Esophagus muscularis mucosa (tissue), 4 donors: ENCODE measurements at regions not wholly inside any gene's neighbourhood (a gene's known extent, or its start where the extent isn't known, plus 50 kb on each side); places are given as distances from the start of the nearest gene placed in this dataset.
"Not testable (repeated sequence)": the region's sequence is repeated elsewhere in the genome, so short reads cannot be mapped to it uniquely, and the experiment has no call there.

Source experiments
- DNase-seq: peaks from one replicate; pipeline ENCODE4 v3.0.0-alpha.2; 2017; ENCODE audit errors: extremely low spot score
- H3K27ac ChIP-seq, 4 donors: fragments of 200-600 bp; sonication (generic); replicated peaks in 1 of 4; 1 replicate in 3 of 4; 2 replicates in 1 of 4; pipeline ENCODE4 v1.5.1; 2016 to 2019; ENCODE audit warnings: mild to moderate bottlenecking in 1 of 4
- H3K27me3 ChIP-seq, 4 donors: fragments of 200-600 bp; sonication (generic); one replicate each; pipeline versions ENCODE4 v1.5.1 to v1.6.0; 2016 to 2019
- H3K36me3 ChIP-seq, 4 donors: fragments of 200-600 bp; sonication (generic); one replicate each; pipeline ENCODE4 v1.5.1; 2016 to 2019
- H3K4me1 ChIP-seq, 4 donors: fragments of 200-600 bp; sonication (generic); one replicate each; pipeline ENCODE4 v1.5.1; 2016 to 2019
- H3K4me3 ChIP-seq, 4 donors: fragments of 200-600 bp; sonication (generic); 1 replicate in 2 of 4; 2 replicates in 2 of 4; pipeline ENCODE4 v1.5.1; 2016 to 2019; ENCODE audit warnings: mild to moderate bottlenecking in 4 of 4, moderate library complexity in 1 of 4
- H3K9me3 ChIP-seq, 4 donors: fragments of 200-600 bp; sonication (generic); 1 replicate in 3 of 4; 2 replicates in 1 of 4; pipeline ENCODE4 v1.5.1; 2016 to 2019
- EP300 ChIP-seq: sonication (generic); formaldehyde crosslinking; IDR thresholded peaks from one replicate; pipeline ENCODE4 v1.6.1; 2017; ENCODE audit warnings: antibody characterized with exemption
- POLR2A ChIP-seq: fragments of 450-650 bp; IDR thresholded peaks from one replicate; pipeline ENCODE4 v1.6.1; 2017; ENCODE audit warnings: antibody characterized with exemption, moderate library complexity, mild to moderate bottlenecking, low read depth
- POLR2AphosphoS5 ChIP-seq, 2 donors: sonication (generic); formaldehyde crosslinking; IDR thresholded peaks; one replicate each; pipeline ENCODE4 v1.6.1; 2017; ENCODE audit warnings: antibody characterized with exemption in 2 of 2
- WGBS: methylation state at CpG from one replicate; pipeline ENCODE4 v1.1.5; 2018; 5-methylcytosine and 5-hydroxymethylcytosine counted together
- intact Hi-C: fragments of 100-400 bp; cut with DNase I; formaldehyde crosslinking; loops from one replicate; pipeline ENCODE4 v1.15.1; 2023
- TF ChIP-seq, protein P1 (sequence below), 3 experiments: fragments of 200-600 bp in 2 of 3; fragments of 450-650 bp in 1 of 3; sonication (generic) in 2 of 3; IDR thresholded peaks; one replicate each; pipeline ENCODE4 v1.5.1; 2017 to 2019; ENCODE audit warnings: antibody characterized with exemption in 3 of 3, mild to moderate bottlenecking in 2 of 3, moderate library complexity in 1 of 3

GRCh38 chr2:47728551-47728950 is 54.4 kb upstream of the MSH6 start:
- no peak for TF ChIP-seq EP300
- H3K9me3 ChIP-seq, result no peaks in the 10 kb centered on the region
- no peaks in the 10 kb centered on the region for H3K4me1 ChIP-seq
- H3K27me3 ChIP-seq, result no peaks in the 10 kb centered on the region
- no peak overlapping the region for H3K4me3 ChIP-seq
- intact Hi-C loops, result no loop called here
- H3K36me3 ChIP-seq, result no peaks in the 10 kb centered on the region
- no peak for DNase-seq
- H3K27ac ChIP-seq, result no peak overlapping the region
- 97% methylated on average over 4 of the region's 4 CpGs for WGBS

- intact Hi-C loops, result no loop called here
- WGBS, result 85% methylated on average over 3 of the region's 3 CpGs
- Histone ChIP-seq H3K4me1 (no peaks in the 10 kb centered on the region), H3K27ac (no peak overlapping the region), H3K36me3 (no peaks in the 10 kb centered on the region), H3K4me3 (no peak overlapping the region), H3K27me3 (no peaks in the 10 kb centered on the region), H3K9me3 (no peaks in the 10 kb centered on the region)
- no peak for DNase-seq
- TF ChIP-seq, protein P1, sequence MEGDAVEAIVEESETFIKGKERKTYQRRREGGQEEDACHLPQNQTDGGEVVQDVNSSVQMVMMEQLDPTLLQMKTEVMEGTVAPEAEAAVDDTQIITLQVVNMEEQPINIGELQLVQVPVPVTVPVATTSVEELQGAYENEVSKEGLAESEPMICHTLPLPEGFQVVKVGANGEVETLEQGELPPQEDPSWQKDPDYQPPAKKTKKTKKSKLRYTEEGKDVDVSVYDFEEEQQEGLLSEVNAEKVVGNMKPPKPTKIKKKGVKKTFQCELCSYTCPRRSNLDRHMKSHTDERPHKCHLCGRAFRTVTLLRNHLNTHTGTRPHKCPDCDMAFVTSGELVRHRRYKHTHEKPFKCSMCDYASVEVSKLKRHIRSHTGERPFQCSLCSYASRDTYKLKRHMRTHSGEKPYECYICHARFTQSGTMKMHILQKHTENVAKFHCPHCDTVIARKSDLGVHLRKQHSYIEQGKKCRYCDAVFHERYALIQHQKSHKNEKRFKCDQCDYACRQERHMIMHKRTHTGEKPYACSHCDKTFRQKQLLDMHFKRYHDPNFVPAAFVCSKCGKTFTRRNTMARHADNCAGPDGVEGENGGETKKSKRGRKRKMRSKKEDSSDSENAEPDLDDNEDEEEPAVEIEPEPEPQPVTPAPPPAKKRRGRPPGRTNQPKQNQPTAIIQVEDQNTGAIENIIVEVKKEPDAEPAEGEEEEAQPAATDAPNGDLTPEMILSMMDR (IDR thresholded peaks at IDR 0.05), result no peak
- TF ChIP-seq EP300 (no peak), POLR2A (no peak), POLR2AphosphoS5 (IDR thresholded peaks at IDR 0.05) (no peak)
Measured at GRCh38 chr2:47727956-47728355, 55.0 kb upstream of the MSH6 start.

DNA sequence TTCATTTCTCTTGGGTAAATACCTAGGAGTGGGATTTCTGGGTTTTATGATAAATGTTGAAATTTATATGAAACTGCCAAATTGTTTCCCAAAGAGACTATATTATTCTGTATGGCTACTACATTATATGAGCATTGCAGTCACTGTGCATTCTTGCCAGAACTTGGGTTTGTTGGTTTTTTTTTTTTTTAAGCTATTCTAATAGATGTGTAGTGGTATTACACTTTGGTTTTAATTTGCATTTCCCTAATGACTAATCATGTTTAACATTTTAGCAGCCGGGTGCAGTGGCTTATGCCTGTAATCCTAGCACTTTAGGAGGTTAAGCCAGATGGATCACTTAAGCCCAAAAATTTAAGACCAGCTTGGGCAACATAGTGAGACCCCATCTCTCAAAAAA is 56.0 kb upstream of the MSH6 start:
- H3K4me3 ChIP-seq, H3K27ac ChIP-seq, H3K36me3 ChIP-seq, H3K27me3 ChIP-seq, H3K4me1 ChIP-seq, DNase-seq, H3K9me3 ChIP-seq, intact Hi-C loops: not testable (repeated sequence)
- 92% methylated on average over 1 of the region's 1 CpG for WGBS

GRCh38 chr2:47725808-47726207 is 57.1 kb upstream of the MSH6 start:
- 88% methylated on average over 2 of the region's 2 CpGs for WGBS
- DNase-seq, result no peak
- Histone ChIP-seq H3K9me3 (no peaks in the 10 kb centered on the region), H3K4me1 (no peaks in the 10 kb centered on the region), H3K36me3 (no peaks in the 10 kb centered on the region), H3K27me3 (no peaks in the 10 kb centered on the region), H3K4me3 (no peak overlapping the region), H3K27ac (no peak overlapping the region)
- TF ChIP-seq POLR2A, result no peak
- TF ChIP-seq POLR2AphosphoS5 (IDR thresholded peaks at IDR 0.05), result no peak
- TF ChIP-seq EP300, result no peak
- TF ChIP-seq, protein P1 (IDR thresholded peaks at IDR 0.05), result no peak
- intact Hi-C loops, result no loop called here

DNA sequence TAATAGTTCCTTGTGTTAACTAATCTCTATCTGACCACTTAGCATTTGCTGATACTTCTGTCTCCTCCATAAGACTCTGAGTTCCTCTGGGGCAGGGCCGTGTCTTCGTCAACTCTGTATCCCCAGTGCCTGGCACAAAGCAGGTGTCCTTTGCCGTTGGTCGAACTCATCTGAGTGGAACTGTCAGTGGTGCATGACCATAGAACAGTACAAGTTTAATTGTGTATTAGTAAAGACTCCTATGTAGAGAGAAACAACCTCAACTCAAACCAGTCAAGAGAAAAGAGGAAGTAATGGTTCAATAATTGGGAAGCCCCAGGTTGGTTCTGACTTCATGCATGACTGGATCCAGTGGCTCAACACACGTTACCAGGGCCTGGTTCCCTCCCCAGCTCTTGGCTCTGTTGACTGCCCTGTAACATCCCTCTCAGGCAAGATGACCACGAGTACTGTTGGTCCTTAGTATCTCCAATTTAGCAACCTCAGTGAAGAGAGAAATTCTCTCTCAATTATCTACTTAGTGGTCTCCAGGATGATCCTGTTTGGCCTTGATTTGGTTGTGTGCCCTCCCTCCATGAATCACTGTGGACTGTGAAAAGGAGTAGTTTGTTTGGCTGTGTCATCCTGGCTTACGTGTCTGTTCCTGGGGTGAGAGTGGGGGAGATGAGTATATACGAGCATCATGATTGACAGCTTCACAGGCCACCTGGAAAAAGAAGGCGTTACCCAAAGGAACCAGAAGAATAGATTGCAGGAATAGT is 58.5 kb upstream of the MSH6 start:
- Histone ChIP-seq H3K4me1 (no peaks in the 10 kb centered on the region), H3K27ac (no peak overlapping the region), H3K36me3 (no peaks in the 10 kb centered on the region), H3K4me3 (no peak overlapping the region), H3K27me3 (no peaks in the 10 kb centered on the region), H3K9me3 (no peaks in the 10 kb centered on the region)
- no peak for TF ChIP-seq POLR2AphosphoS5 (IDR thresholded peaks at IDR 0.05)
- TF ChIP-seq, protein P1 (IDR thresholded peaks at IDR 0.05), result no peak
- DNase-seq, result no peak
- WGBS, result 85% methylated on average over 9 of the region's 9 CpGs
- intact Hi-C loops, result no loop called here

DNA sequence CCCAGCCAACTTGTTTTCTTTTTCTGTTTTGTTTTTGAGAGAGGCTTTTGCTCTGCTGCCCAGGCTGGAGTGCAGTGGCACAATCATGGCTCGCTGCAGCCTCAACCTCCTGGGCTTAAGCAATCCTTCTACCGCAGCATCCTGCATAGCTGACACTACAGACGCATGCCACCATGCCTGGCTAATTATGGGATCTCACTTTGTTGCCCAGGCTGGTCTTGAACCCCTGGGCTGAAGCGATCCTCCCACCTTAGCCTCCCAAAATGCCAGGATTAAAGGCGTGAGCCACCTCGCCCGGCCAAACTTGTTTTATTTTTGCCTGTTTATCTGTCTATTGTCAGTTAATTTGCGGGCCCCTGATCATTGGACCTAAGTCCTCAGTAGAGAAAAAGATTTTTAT is 61.6 kb upstream of the MSH6 start:
- intact Hi-C loops, result no loop called here
- no peak overlapping the region for H3K4me3 ChIP-seq
- H3K9me3 ChIP-seq, result no peaks in the 10 kb centered on the region
- no peaks in the 10 kb centered on the region for H3K36me3 ChIP-seq
- WGBS, result 97% methylated on average over 8 of the region's 8 CpGs
- no peaks in the 10 kb centered on the region for H3K4me1 ChIP-seq
- TF ChIP-seq POLR2AphosphoS5 (IDR thresholded peaks at IDR 0.05) (no peak), POLR2A (no peak), EP300 (no peak)
- TF ChIP-seq, protein P1 (IDR thresholded peaks at IDR 0.05), result no peak
- no peaks in the 10 kb centered on the region for H3K27me3 ChIP-seq
- DNase-seq, result no peak
- no peak overlapping the region for H3K27ac ChIP-seq
